ENCODE measurements at regions not wholly inside any gene's neighbourhood (a gene's known extent, or its start where the extent isn't known, plus 50 kb on each side); places are given as distances from the start of the nearest gene placed in this dataset.
A peak's percentile ranks its signal among the peaks of the same experiment; 100 is the strongest.

- DNase-seq (ENCODE audit: low spot score), result peak; percentile 54
These were observed 109.1 kb upstream of the BCAT1 start for GRCh38 chr12:25058012-25058411.

GRCh38 chr12:25056486-25057130, 107.7 kb upstream of the BCAT1 start:
- DNase-seq (ENCODE audit: low spot score), result peak; percentile 81

GRCh38 chr12:25056011-25056410, 107.1 kb upstream of the BCAT1 start:
- peak; percentile 58 for DNase-seq (ENCODE audit: low spot score)

- no peak for DNase-seq (ENCODE audit: low spot score)
These were observed 105.9 kb upstream of the BCAT1 start for GRCh38 chr12:25054783-25055144.

GRCh38 chr12:25054076-25054782, 105.3 kb upstream of the BCAT1 start:
- DNase-seq (ENCODE audit: low spot score), result peak; percentile 52

- no peak for DNase-seq (ENCODE audit: low spot score)
These were observed 104.0 kb upstream of the BCAT1 start for GRCh38 chr12:25052914-25053211.

- DNase-seq (ENCODE audit: low spot score), result peak; percentile 98
These were observed 103.5 kb upstream of the BCAT1 start for GRCh38 chr12:25052196-25052913.

GRCh38 chr12:25051656-25052195, 102.8 kb upstream of the BCAT1 start:
- DNase-seq (ENCODE audit: low spot score), result peak; percentile 95

GRCh38 chr12:25051171-25051570, 102.3 kb upstream of the BCAT1 start:
- no peak for DNase-seq (ENCODE audit: low spot score)

GRCh38 chr12:25045869-25046268, 97.0 kb upstream of the BCAT1 start:
- no peak for DNase-seq (ENCODE audit: low spot score)

- DNase-seq (ENCODE audit: low spot score), result no peak
These were observed 92.3 kb upstream of the BCAT1 start for GRCh38 chr12:25041006-25041741.

- no peak for DNase-seq (ENCODE audit: low spot score)
These were observed 91.7 kb upstream of the BCAT1 start for GRCh38 chr12:25040593-25040992.

GRCh38 chr12:25034676-25035075, 85.8 kb upstream of the BCAT1 start:
- DNase-seq (ENCODE audit: low spot score), result no peak

- peak; percentile 50 for DNase-seq (ENCODE audit: low spot score)
These were observed 77.1 kb upstream of the BCAT1 start for GRCh38 chr12:25025951-25026490.

GRCh38 chr12:25025260-25025659, 76.4 kb upstream of the BCAT1 start:
- DNase-seq (ENCODE audit: low spot score), result peak; percentile 65

GRCh38 chr12:25023808-25024207, 74.9 kb upstream of the BCAT1 start:
- DNase-seq (ENCODE audit: low spot score), result peak; percentile 90

- DNase-seq (ENCODE audit: low spot score), result peak; percentile 91
These were observed 71.8 kb upstream of the BCAT1 start for GRCh38 chr12:25020621-25021243.

GRCh38 chr12:25018146-25018545, 69.2 kb upstream of the BCAT1 start:
- peak; percentile 71 for DNase-seq (ENCODE audit: low spot score)

GRCh38 chr12:25017336-25017735, 68.4 kb upstream of the BCAT1 start:
- no peak for DNase-seq (ENCODE audit: low spot score)

- DNase-seq (ENCODE audit: low spot score), result no peak
These were observed 66.1 kb upstream of the BCAT1 start for GRCh38 chr12:25014961-25015360.

- no peak for DNase-seq (ENCODE audit: low spot score)
These were observed 64.2 kb upstream of the BCAT1 start for GRCh38 chr12:25013061-25013460.
